ENCODE measurements at regions not wholly inside any gene's neighbourhood (a gene's known extent, or its start where the extent isn't known, plus 50 kb on each side); places are given as distances from the start of the nearest gene placed in this dataset.
A peak's percentile ranks its signal among the peaks of the same experiment; 100 is the strongest.

GRCh38 chr2:226581661-226582060 is 218.0 kb downstream of the IRS1 start:
- Histone ChIP-seq H4K20me1 (ENCODE audit: insufficient read depth, poor library complexity, severe bottlenecking) (no peaks in the 10 kb centered on the region), H3K36me3 (replicated peaks; ENCODE audit: insufficient read depth, low read depth) (no peaks in the 10 kb centered on the region), H3K4me1 (ENCODE audit: insufficient read depth) (peaks cover 21% of the 10 kb centered on the region), H3K9me2 (replicated peaks; ENCODE audit: insufficient read depth) (no peaks in the 10 kb centered on the region), H3K27ac (no peak overlapping the region), H2AFZ (no peak overlapping the region), H3K27me3 (no peaks in the 10 kb centered on the region), H3K4me2 (no peak overlapping the region), H3K79me2 (no peaks in the 10 kb centered on the region), H3K4me3 (no peak overlapping the region), H3K9me3 (ENCODE audit: low read depth) (no peaks in the 10 kb centered on the region)
- TF ChIP-seq EZH2 (IDR thresholded peaks at IDR 0.05; ENCODE audit: borderline replicate concordance) (no peak), EZH2phosphoT487 (IDR thresholded peaks at IDR 0.05; ENCODE audit: low read depth, severe bottlenecking, unreplicated experiment) (no peak), CTCF (IDR thresholded peaks at IDR 0.05; ENCODE audit: poor library complexity) (no peak)
- DNase-seq (ENCODE audit: low spot score) = no peak
- 87% methylated on average over 4 of the region's 4 CpGs for WGBS (ENCODE audit: low lambda C conversion rate, missing lambda C conversion rate)

- no peaks in the 10 kb centered on the region for H4K20me1 ChIP-seq (ENCODE audit: insufficient read depth, poor library complexity, severe bottlenecking)
- no peaks in the 10 kb centered on the region for H3K9me2 ChIP-seq (replicated peaks; ENCODE audit: insufficient read depth)
- H3K27ac ChIP-seq = no peak overlapping the region
- H2AFZ ChIP-seq = no peak overlapping the region
- no peaks in the 10 kb centered on the region for H3K9me3 ChIP-seq (ENCODE audit: low read depth)
- H3K36me3 ChIP-seq (replicated peaks; ENCODE audit: insufficient read depth, low read depth) = no peaks in the 10 kb centered on the region
- WGBS (ENCODE audit: low lambda C conversion rate, missing lambda C conversion rate) = 59% methylated on average over 2 of the region's 2 CpGs
- TF ChIP-seq EZH2 (IDR thresholded peaks at IDR 0.05; ENCODE audit: borderline replicate concordance) (no peak), CTCF (IDR thresholded peaks at IDR 0.05; ENCODE audit: poor library complexity) (no peak), EZH2phosphoT487 (IDR thresholded peaks at IDR 0.05; ENCODE audit: low read depth, severe bottlenecking, unreplicated experiment) (no peak)
- peaks cover 21% of the 10 kb centered on the region for H3K4me1 ChIP-seq (ENCODE audit: insufficient read depth)
- H3K27me3 ChIP-seq = no peaks in the 10 kb centered on the region
- DNase-seq (ENCODE audit: low spot score) = no peak
- H3K4me3 ChIP-seq = no peak overlapping the region
- H3K79me2 ChIP-seq = no peaks in the 10 kb centered on the region
- peak overlapping the region; percentile 11 for H3K4me2 ChIP-seq
Measured at GRCh38 chr2:226581004-226581403, 218.6 kb downstream of the IRS1 start.

GRCh38 chr2:226580403-226580802 is 219.2 kb downstream of the IRS1 start:
- no peak overlapping the region for H2AFZ ChIP-seq
- H3K4me1 ChIP-seq (ENCODE audit: insufficient read depth) = peaks cover 21% of the 10 kb centered on the region
- H3K36me3 ChIP-seq (replicated peaks; ENCODE audit: insufficient read depth, low read depth) = no peaks in the 10 kb centered on the region
- H3K27me3 ChIP-seq = no peaks in the 10 kb centered on the region
- H3K9me2 ChIP-seq (replicated peaks; ENCODE audit: insufficient read depth) = no peaks in the 10 kb centered on the region
- TF ChIP-seq CTCF (IDR thresholded peaks at IDR 0.05; ENCODE audit: poor library complexity) (no peak), EZH2 (IDR thresholded peaks at IDR 0.05; ENCODE audit: borderline replicate concordance) (no peak), EZH2phosphoT487 (IDR thresholded peaks at IDR 0.05; ENCODE audit: low read depth, severe bottlenecking, unreplicated experiment) (no peak)
- no peak for DNase-seq (ENCODE audit: low spot score)
- no peak overlapping the region for H3K27ac ChIP-seq
- H3K4me2 ChIP-seq = no peak overlapping the region
- no peak overlapping the region for H3K4me3 ChIP-seq
- WGBS (ENCODE audit: low lambda C conversion rate, missing lambda C conversion rate) = 100% methylated on average over 1 of the region's 1 CpG
- H4K20me1 ChIP-seq (ENCODE audit: insufficient read depth, poor library complexity, severe bottlenecking) = no peaks in the 10 kb centered on the region
- H3K79me2 ChIP-seq = no peaks in the 10 kb centered on the region
- H3K9me3 ChIP-seq (ENCODE audit: low read depth) = no peaks in the 10 kb centered on the region

- no peaks in the 10 kb centered on the region for H3K79me2 ChIP-seq
- no peaks in the 10 kb centered on the region for H3K9me2 ChIP-seq (replicated peaks; ENCODE audit: insufficient read depth)
- no peaks in the 10 kb centered on the region for H3K36me3 ChIP-seq (replicated peaks; ENCODE audit: insufficient read depth, low read depth)
- WGBS (ENCODE audit: low lambda C conversion rate, missing lambda C conversion rate) = 81% methylated on average over 2 of the region's 2 CpGs
- H3K4me2 ChIP-seq = no peak overlapping the region
- no peak for TF ChIP-seq CTCF (IDR thresholded peaks at IDR 0.05; ENCODE audit: poor library complexity)
- no peak for TF ChIP-seq EZH2phosphoT487 (IDR thresholded peaks at IDR 0.05; ENCODE audit: low read depth, severe bottlenecking, unreplicated experiment)
- no peak for TF ChIP-seq EZH2 (IDR thresholded peaks at IDR 0.05; ENCODE audit: borderline replicate concordance)
- no peaks in the 10 kb centered on the region for H3K27me3 ChIP-seq
- no peak for DNase-seq (ENCODE audit: low spot score)
- H3K4me1 ChIP-seq (ENCODE audit: insufficient read depth) = peaks cover 21% of the 10 kb centered on the region
- no peak overlapping the region for H3K4me3 ChIP-seq
- H3K27ac ChIP-seq = no peak overlapping the region
- H2AFZ ChIP-seq = no peak overlapping the region
- H3K9me3 ChIP-seq (ENCODE audit: low read depth) = no peaks in the 10 kb centered on the region
- H4K20me1 ChIP-seq (ENCODE audit: insufficient read depth, poor library complexity, severe bottlenecking) = no peaks in the 10 kb centered on the region
Measured at GRCh38 chr2:226579519-226579918, 220.1 kb downstream of the IRS1 start.

Data from hepatocyte (in vitro differentiated cells).